ENCODE measurements at regions not wholly inside any gene's neighbourhood (a gene's known extent, or its start where the extent isn't known, plus 50 kb on each side); places are given as distances from the start of the nearest gene placed in this dataset.
"Not testable (repeated sequence)": the region's sequence is repeated elsewhere in the genome, so short reads cannot be mapped to it uniquely, and the experiment has no call there.

DNA sequence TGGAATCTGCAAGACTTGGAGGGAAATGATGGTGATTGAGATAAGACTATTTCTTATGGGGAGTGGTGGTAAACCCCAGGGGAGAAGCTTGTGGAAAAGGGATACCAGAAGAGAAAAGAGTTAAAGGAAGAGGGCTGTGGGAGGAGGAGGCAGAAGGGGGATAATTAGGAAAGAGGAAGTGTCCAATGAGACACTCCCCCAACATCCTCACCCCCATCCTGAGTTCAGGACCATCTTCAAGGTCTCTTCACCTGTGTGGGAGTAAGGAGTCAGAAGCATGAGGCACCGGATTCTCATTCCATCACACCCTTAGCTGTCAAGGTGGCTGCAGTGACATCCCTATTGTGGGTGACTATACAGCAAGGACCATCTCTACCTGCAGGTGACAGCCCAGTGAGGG, 106.6 kb upstream of the POC5 start:
- Histone ChIP-seq H3K9me3 (ENCODE audit: control insufficient read depth, low read depth, low read length) (no peaks in the 10 kb centered on the region), H2AFZ (ENCODE audit: control insufficient read depth, low read length) (no peak overlapping the region), H3K79me2 (ENCODE audit: control insufficient read depth, insufficient read depth, low read length) (no peaks in the 10 kb centered on the region), H4K20me1 (ENCODE audit: control insufficient read depth, extremely low read depth, insufficient read depth, low read length) (no peaks in the 10 kb centered on the region), H3K36me3 (ENCODE audit: control insufficient read depth in 2 of 2, extremely low read depth in 1 of 2, insufficient read depth in 2 of 2, low read length in 2 of 2) (no peaks in the 10 kb centered on the region), H3K4me3 (ENCODE audit: control insufficient read depth in 2 of 3, extremely low read depth in 1 of 3, insufficient read depth in 2 of 3, low read depth in 1 of 3, low read length in 3 of 3) (no peak overlapping the region), H3K27me3 (ENCODE audit: control insufficient read depth, extremely low read depth, insufficient read depth, low read length) (no peaks in the 10 kb centered on the region), H3K4me2 (ENCODE audit: control insufficient read depth, extremely low read depth, insufficient read depth, low read depth, low read length) (no peak overlapping the region), H3K9ac (ENCODE audit: control insufficient read depth, extremely low read depth, insufficient read depth, low read length) (no peak overlapping the region), H3K27ac (ENCODE audit: control insufficient read depth, insufficient read depth, low read length) (no peak overlapping the region), H3K9me1 (ENCODE audit: control insufficient read depth, extremely low read depth, insufficient read depth, low read length) (no peaks in the 10 kb centered on the region), H3K4me1 (ENCODE audit: control insufficient read depth, extremely low read depth, insufficient read depth, low read length) (no peaks in the 10 kb centered on the region)
- dilution Hi-C loops (cut with MboI; ENCODE audit: extremely low pct_ligation_motif_present, low sequenced_read_pairs) = no loop called here
- DNase-seq (ENCODE audit: low read depth, low spot score) (no peak), FAIRE-seq (no peak)
- no peak for TF ChIP-seq EZH2 (IDR thresholded peaks at IDR 0.05; ENCODE audit: low read length)
- TF ChIP-seq, protein P1, sequence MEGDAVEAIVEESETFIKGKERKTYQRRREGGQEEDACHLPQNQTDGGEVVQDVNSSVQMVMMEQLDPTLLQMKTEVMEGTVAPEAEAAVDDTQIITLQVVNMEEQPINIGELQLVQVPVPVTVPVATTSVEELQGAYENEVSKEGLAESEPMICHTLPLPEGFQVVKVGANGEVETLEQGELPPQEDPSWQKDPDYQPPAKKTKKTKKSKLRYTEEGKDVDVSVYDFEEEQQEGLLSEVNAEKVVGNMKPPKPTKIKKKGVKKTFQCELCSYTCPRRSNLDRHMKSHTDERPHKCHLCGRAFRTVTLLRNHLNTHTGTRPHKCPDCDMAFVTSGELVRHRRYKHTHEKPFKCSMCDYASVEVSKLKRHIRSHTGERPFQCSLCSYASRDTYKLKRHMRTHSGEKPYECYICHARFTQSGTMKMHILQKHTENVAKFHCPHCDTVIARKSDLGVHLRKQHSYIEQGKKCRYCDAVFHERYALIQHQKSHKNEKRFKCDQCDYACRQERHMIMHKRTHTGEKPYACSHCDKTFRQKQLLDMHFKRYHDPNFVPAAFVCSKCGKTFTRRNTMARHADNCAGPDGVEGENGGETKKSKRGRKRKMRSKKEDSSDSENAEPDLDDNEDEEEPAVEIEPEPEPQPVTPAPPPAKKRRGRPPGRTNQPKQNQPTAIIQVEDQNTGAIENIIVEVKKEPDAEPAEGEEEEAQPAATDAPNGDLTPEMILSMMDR (optimal IDR thresholded peaks at IDR 0.05 in 1 of 3, IDR thresholded peaks at IDR 0.05 in 1 of 3, conservative IDR thresholded peaks at IDR 0.05 in 1 of 3; ENCODE audit: extremely low read depth in 1 of 3, insufficient read depth in 2 of 3, low read length in 3 of 3) = no peak

DNA sequence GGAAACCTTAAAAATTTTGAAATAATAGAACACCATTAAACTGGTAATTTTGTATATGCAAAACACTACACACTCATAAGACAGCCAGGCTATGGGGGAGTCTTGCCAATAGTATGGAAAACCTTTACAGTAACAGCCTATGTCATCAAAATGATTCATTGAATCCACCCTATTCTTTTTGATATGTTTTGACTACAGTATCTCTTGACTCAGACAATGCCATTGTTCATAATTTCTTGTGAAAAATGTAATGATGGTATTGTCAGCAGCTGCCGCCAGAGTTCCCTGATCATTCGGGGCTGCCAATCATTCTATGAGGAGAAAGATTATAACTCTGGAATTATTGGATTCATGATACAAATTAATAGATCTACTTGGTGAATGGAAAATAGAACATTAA, 101.4 kb upstream of the POC5 start:
- no peak overlapping the region for H3K4me2 ChIP-seq (ENCODE audit: control insufficient read depth, extremely low read depth, insufficient read depth, low read depth, low read length)
- no peaks in the 10 kb centered on the region for H4K20me1 ChIP-seq (ENCODE audit: control insufficient read depth, extremely low read depth, insufficient read depth, low read length)
- no peaks in the 10 kb centered on the region for H3K4me1 ChIP-seq (ENCODE audit: control insufficient read depth, extremely low read depth, insufficient read depth, low read length)
- H3K9me3 ChIP-seq (ENCODE audit: control insufficient read depth, low read depth, low read length) = no peaks in the 10 kb centered on the region
- dilution Hi-C loops (cut with MboI; ENCODE audit: extremely low pct_ligation_motif_present, low sequenced_read_pairs) = no loop called here
- H2AFZ ChIP-seq (ENCODE audit: control insufficient read depth, low read length) = no peak overlapping the region
- H3K9me1 ChIP-seq (ENCODE audit: control insufficient read depth, extremely low read depth, insufficient read depth, low read length) = no peaks in the 10 kb centered on the region
- DNase-seq (ENCODE audit: low read depth, low spot score) (no peak), FAIRE-seq (no peak)
- no peak overlapping the region for H3K9ac ChIP-seq (ENCODE audit: control insufficient read depth, extremely low read depth, insufficient read depth, low read length)
- H3K27ac ChIP-seq (ENCODE audit: control insufficient read depth, insufficient read depth, low read length) = no peak overlapping the region
- no peaks in the 10 kb centered on the region for H3K27me3 ChIP-seq (ENCODE audit: control insufficient read depth, extremely low read depth, insufficient read depth, low read length)
- no peaks in the 10 kb centered on the region for H3K36me3 ChIP-seq (ENCODE audit: control insufficient read depth in 2 of 2, extremely low read depth in 1 of 2, insufficient read depth in 2 of 2, low read length in 2 of 2)
- no peaks in the 10 kb centered on the region for H3K79me2 ChIP-seq (ENCODE audit: control insufficient read depth, insufficient read depth, low read length)
- TF ChIP-seq, protein P1 (optimal IDR thresholded peaks at IDR 0.05 in 1 of 3, IDR thresholded peaks at IDR 0.05 in 1 of 3, conservative IDR thresholded peaks at IDR 0.05 in 1 of 3; ENCODE audit: extremely low read depth in 1 of 3, insufficient read depth in 2 of 3, low read length in 3 of 3) = no peak
- TF ChIP-seq EZH2 (IDR thresholded peaks at IDR 0.05; ENCODE audit: low read length) = no peak
- no peak overlapping the region for H3K4me3 ChIP-seq (ENCODE audit: control insufficient read depth in 2 of 3, extremely low read depth in 1 of 3, insufficient read depth in 2 of 3, low read depth in 1 of 3, low read length in 3 of 3)

DNA sequence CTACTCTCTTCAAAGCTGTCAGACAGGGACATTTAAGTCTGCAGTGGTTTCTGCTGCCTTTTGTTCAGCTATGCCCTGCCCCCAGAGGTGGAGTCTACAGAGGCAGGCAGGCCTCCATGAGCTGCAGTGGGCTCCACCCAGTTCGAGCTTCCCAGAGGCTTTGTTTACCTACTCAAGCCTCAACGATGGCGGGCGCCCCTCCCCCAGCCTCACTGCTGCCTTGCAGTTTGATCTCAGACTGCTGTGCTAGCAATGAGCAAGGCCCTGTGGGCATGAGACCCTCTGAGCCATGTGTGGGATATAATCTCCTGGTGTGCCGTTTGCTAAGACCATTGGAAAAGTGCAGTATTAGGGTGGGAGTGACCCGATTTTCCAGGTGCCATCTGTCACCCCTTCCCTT, 82.5 kb upstream of the POC5 start:
- H3K4me3 ChIP-seq (ENCODE audit: control insufficient read depth in 2 of 3, extremely low read depth in 1 of 3, insufficient read depth in 2 of 3, low read depth in 1 of 3, low read length in 3 of 3); H3K27me3 ChIP-seq (ENCODE audit: control insufficient read depth, extremely low read depth, insufficient read depth, low read length); dilution Hi-C loops (cut with MboI; ENCODE audit: extremely low pct_ligation_motif_present, low sequenced_read_pairs); H2AFZ ChIP-seq (ENCODE audit: control insufficient read depth, low read length); H3K79me2 ChIP-seq (ENCODE audit: control insufficient read depth, insufficient read depth, low read length); H3K9me3 ChIP-seq (ENCODE audit: control insufficient read depth, low read depth, low read length); H3K9ac ChIP-seq (ENCODE audit: control insufficient read depth, extremely low read depth, insufficient read depth, low read length); DNase-seq (ENCODE audit: low read depth, low spot score); H3K27ac ChIP-seq (ENCODE audit: control insufficient read depth, insufficient read depth, low read length); H3K36me3 ChIP-seq (ENCODE audit: control insufficient read depth in 2 of 2, extremely low read depth in 1 of 2, insufficient read depth in 2 of 2, low read length in 2 of 2); H3K4me1 ChIP-seq (ENCODE audit: control insufficient read depth, extremely low read depth, insufficient read depth, low read length); FAIRE-seq; H3K9me1 ChIP-seq (ENCODE audit: control insufficient read depth, extremely low read depth, insufficient read depth, low read length); H4K20me1 ChIP-seq (ENCODE audit: control insufficient read depth, extremely low read depth, insufficient read depth, low read length); H3K4me2 ChIP-seq (ENCODE audit: control insufficient read depth, extremely low read depth, insufficient read depth, low read depth, low read length): not testable (repeated sequence)

DNA sequence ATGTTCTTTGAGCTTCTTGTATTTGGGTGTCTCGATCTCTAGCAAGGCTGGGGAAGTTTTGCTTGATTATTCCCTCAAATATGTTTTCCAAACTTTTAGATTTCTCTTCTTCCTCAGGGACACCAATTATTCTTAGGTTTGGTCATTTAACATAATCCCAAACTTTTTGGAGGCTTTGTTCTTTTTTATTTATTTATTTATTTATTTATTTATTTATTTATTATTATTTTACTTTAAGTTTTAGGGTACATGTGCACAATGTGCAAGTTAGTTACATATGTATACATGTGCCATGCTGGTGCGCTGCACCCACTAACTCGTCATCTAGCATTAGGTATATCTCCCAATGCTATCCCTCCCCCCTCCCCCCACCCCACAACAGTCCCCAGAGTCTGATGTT, 52.1 kb upstream of the POC5 start:
- H3K27ac ChIP-seq (ENCODE audit: control insufficient read depth, insufficient read depth, low read length); H3K27me3 ChIP-seq (ENCODE audit: control insufficient read depth, extremely low read depth, insufficient read depth, low read length); dilution Hi-C loops (cut with MboI; ENCODE audit: extremely low pct_ligation_motif_present, low sequenced_read_pairs); H3K9me3 ChIP-seq (ENCODE audit: control insufficient read depth, low read depth, low read length); H3K79me2 ChIP-seq (ENCODE audit: control insufficient read depth, insufficient read depth, low read length); H3K36me3 ChIP-seq (ENCODE audit: control insufficient read depth in 2 of 2, extremely low read depth in 1 of 2, insufficient read depth in 2 of 2, low read length in 2 of 2); H4K20me1 ChIP-seq (ENCODE audit: control insufficient read depth, extremely low read depth, insufficient read depth, low read length); H3K4me1 ChIP-seq (ENCODE audit: control insufficient read depth, extremely low read depth, insufficient read depth, low read length); H3K9ac ChIP-seq (ENCODE audit: control insufficient read depth, extremely low read depth, insufficient read depth, low read length); FAIRE-seq; H3K4me3 ChIP-seq (ENCODE audit: control insufficient read depth in 2 of 3, extremely low read depth in 1 of 3, insufficient read depth in 2 of 3, low read depth in 1 of 3, low read length in 3 of 3); H3K4me2 ChIP-seq (ENCODE audit: control insufficient read depth, extremely low read depth, insufficient read depth, low read depth, low read length); DNase-seq (ENCODE audit: low read depth, low spot score); H3K9me1 ChIP-seq (ENCODE audit: control insufficient read depth, extremely low read depth, insufficient read depth, low read length); H2AFZ ChIP-seq (ENCODE audit: control insufficient read depth, low read length): not testable (repeated sequence)

Data from keratinocyte (primary cell).